ENCODE measurements at regions not wholly inside any gene's neighbourhood (a gene's known extent, or its start where the extent isn't known, plus 50 kb on each side); places are given as distances from the start of the nearest gene placed in this dataset.

- H3K27me3 ChIP-seq (replicated peaks in 1 of 4; ENCODE audit: control extremely low read depth in 1 of 4, control insufficient read depth in 3 of 4, insufficient read depth in 4 of 4, low read length in 3 of 4): peaks cover 0 to 14% (median 4%) of the 10 kb centered on the region in 4 experiments
- no peak overlapping the region for H3K9ac ChIP-seq (ENCODE audit: low read length)
- H3K4me3 ChIP-seq (ENCODE audit: control extremely low read depth in 1 of 5, extremely low read depth in 1 of 5, insufficient read depth in 1 of 5, low read depth in 2 of 5, low read length in 4 of 5): no peak overlapping the region
- Mint-ChIP-seq H3K4me1 (peaks cover 21% of the 10 kb centered on the region), H3K27ac (no peak overlapping the region), H3K4me3 (no peak overlapping the region), H3K27me3 (peaks cover 46% of the 10 kb centered on the region), H3K9me3 (ENCODE audit: insufficient read depth) (peaks cover 2% of the 10 kb centered on the region)
- ChIA-PET POLR2A (no interaction called here), CTCF (no interaction called here)
- TF ChIP-seq CTCF (IDR thresholded peaks at IDR 0.05) (no peak), EZH2 (IDR thresholded peaks at IDR 0.05; ENCODE audit: borderline replicate concordance, insufficient read depth, low read depth, low read length, poor library complexity, severe bottlenecking) (no peak)
- ATAC-seq (ENCODE audit: low read depth): no peak
- H3K4me1 ChIP-seq (ENCODE audit: control insufficient read depth in 2 of 2, insufficient read depth in 2 of 2, low read length in 2 of 2): peaks cover 5 to 17% of the 10 kb centered on the region in 2 donors
- no peak overlapping the region for H3K27ac ChIP-seq (ENCODE audit: low read length in 2 of 2)
- no peak overlapping the region for H3K4me2 ChIP-seq (replicated peaks; ENCODE audit: low read depth, low read length, poor library complexity, severe bottlenecking)
- H3K79me2 ChIP-seq (ENCODE audit: control insufficient read depth, insufficient read depth, low read length): no peaks in the 10 kb centered on the region
- intact Hi-C loops (cut with micrococcal nuclease): no loop called here
- H4K20me1 ChIP-seq (ENCODE audit: control insufficient read depth, insufficient read depth, low read length, poor library complexity, severe bottlenecking): no peaks in the 10 kb centered on the region
- H2AFZ ChIP-seq (ENCODE audit: insufficient read depth, low read depth, low read length, poor library complexity, severe bottlenecking): no peak overlapping the region
- WGBS (ENCODE audit: insufficient coverage): 94% methylated on average over 13 of the region's 18 CpGs
- no peaks in the 10 kb centered on the region for H3K36me3 ChIP-seq (replicated peaks in 1 of 2; ENCODE audit: control extremely low read depth in 1 of 2, control insufficient read depth in 1 of 2, extremely low read depth in 1 of 2, insufficient read depth in 2 of 2, low read length in 1 of 2)
- DNase-seq: no peak
- peaks cover 0 to 3% (median 1%) of the 10 kb centered on the region in 3 donors for H3K9me3 ChIP-seq (ENCODE audit: control extremely low read depth in 1 of 3, control insufficient read depth in 2 of 3, insufficient read depth in 1 of 3, low read length in 2 of 3)
Measured at GRCh38 chr10:14405076-14406065, 74.6 kb upstream of the FRMD4A start.

All from B cell (primary cell).